ENCODE measurements at regions not wholly inside any gene's neighbourhood (a gene's known extent, or its start where the extent isn't known, plus 50 kb on each side); places are given as distances from the start of the nearest gene placed in this dataset.
A peak's percentile ranks its signal among the peaks of the same experiment; 100 is the strongest.

GRCh38 chr5:142206801-142207200 is 98.2 kb downstream of the NDFIP1 start:
- H3K23me2 ChIP-seq (ENCODE audit: low read depth, low read length): no peaks in the 10 kb centered on the region
- CTCF ChIA-PET (ENCODE audit: partially characterized antibody): interaction anchor here (0.8 to 1.3 kb wide), 3 partner anchors 10 to 17 kb away, joined by 3 to 6 read pairs (median 4); no protein-coding TSS in a partner anchor
- H3K14ac ChIP-seq (ENCODE audit: insufficient read length): no peak overlapping the region
- POLR2A ChIA-PET (ENCODE audit: partially characterized antibody): interaction anchor here (0.8 to 1.0 kb wide), 3 partner anchors 10 to 50 kb away, joined by 3 read pairs; no protein-coding TSS in a partner anchor
- DNase-seq (ENCODE audit: low read depth in 1 of 2, low spot score in 2 of 2) (no peak), FAIRE-seq (no peak)
- peak overlapping the region; percentile 77; the same call in 1 of the 2 replicates for H2AK5ac ChIP-seq (ENCODE audit: low read depth, low read length)
- peak overlapping the region; percentile 77; the same call in 1 of the 2 replicates for H2BK12ac ChIP-seq (ENCODE audit: low read depth, low read length)
- H3K9me3 ChIP-seq (ENCODE audit: insufficient read depth in 2 of 2, low read depth in 1 of 2, low read length in 1 of 2): no peaks in the 10 kb centered on the region
- H3K27me3 ChIP-seq (replicated peaks in 1 of 4; ENCODE audit: control insufficient read depth in 3 of 4, extremely low read depth in 1 of 4, insufficient read depth in 3 of 4, low read length in 3 of 4): no peaks in the 10 kb centered on the region; a peak in 1 of 7 replicates
- H3K56ac ChIP-seq (replicated peaks; ENCODE audit: insufficient read length, low read depth, low read length): no peak overlapping the region
- H3K4ac ChIP-seq (replicated peaks; ENCODE audit: insufficient read length, low read depth, low read length): no peak overlapping the region
- TF ChIP-seq, protein P1, sequence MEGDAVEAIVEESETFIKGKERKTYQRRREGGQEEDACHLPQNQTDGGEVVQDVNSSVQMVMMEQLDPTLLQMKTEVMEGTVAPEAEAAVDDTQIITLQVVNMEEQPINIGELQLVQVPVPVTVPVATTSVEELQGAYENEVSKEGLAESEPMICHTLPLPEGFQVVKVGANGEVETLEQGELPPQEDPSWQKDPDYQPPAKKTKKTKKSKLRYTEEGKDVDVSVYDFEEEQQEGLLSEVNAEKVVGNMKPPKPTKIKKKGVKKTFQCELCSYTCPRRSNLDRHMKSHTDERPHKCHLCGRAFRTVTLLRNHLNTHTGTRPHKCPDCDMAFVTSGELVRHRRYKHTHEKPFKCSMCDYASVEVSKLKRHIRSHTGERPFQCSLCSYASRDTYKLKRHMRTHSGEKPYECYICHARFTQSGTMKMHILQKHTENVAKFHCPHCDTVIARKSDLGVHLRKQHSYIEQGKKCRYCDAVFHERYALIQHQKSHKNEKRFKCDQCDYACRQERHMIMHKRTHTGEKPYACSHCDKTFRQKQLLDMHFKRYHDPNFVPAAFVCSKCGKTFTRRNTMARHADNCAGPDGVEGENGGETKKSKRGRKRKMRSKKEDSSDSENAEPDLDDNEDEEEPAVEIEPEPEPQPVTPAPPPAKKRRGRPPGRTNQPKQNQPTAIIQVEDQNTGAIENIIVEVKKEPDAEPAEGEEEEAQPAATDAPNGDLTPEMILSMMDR (IDR thresholded peaks at IDR 0.05; ENCODE audit: control extremely low read depth in 1 of 3, insufficient read depth in 1 of 3, low read depth in 1 of 3, low read length in 3 of 3): peak in 2 of 3 experiments; percentile 18 to 27; a peak in 2 of 4 replicates
- peak; percentile 28 to 45; a peak in 3 of 4 replicates for TF ChIP-seq RAD21 (IDR thresholded peaks at IDR 0.05 in 1 of 2, conservative IDR thresholded peaks at IDR 0.05 in 1 of 2; ENCODE audit: low read depth in 2 of 2, low read length in 2 of 2)
- no peak for TF ChIP-seq EP300 (IDR thresholded peaks at IDR 0.05; ENCODE audit: borderline replicate concordance in 1 of 2, low read depth in 2 of 2, low read length in 2 of 2)
- no peak overlapping the region for H4K5ac ChIP-seq (ENCODE audit: insufficient read length, low read depth, low read length)
- no peak overlapping the region for H4K8ac ChIP-seq (ENCODE audit: extremely low read depth, insufficient read depth, low read length)
- no peak overlapping the region for H2BK15ac ChIP-seq (ENCODE audit: low read length)
- no peaks in the 10 kb centered on the region for H3K79me1 ChIP-seq (ENCODE audit: low read depth, low read length)
- peaks cover 0 to 9% (median 3%) of the 10 kb centered on the region in 4 experiments for H3K4me1 ChIP-seq (replicated peaks in 1 of 4; ENCODE audit: control insufficient read depth in 3 of 4, insufficient read depth in 4 of 4, low read length in 3 of 4)
- no peak overlapping the region for H2BK5ac ChIP-seq (ENCODE audit: low read depth, low read length)
- no peak overlapping the region for H3K4me3 ChIP-seq (ENCODE audit: extremely low read depth in 1 of 4, insufficient read depth in 2 of 4, low read depth in 3 of 4, low read length in 4 of 4)
- no peaks in the 10 kb centered on the region for H4K20me1 ChIP-seq (replicated peaks in 1 of 2; ENCODE audit: control insufficient read depth in 1 of 2, insufficient read depth in 2 of 2, low read length in 2 of 2)
- peak overlapping the region; percentile 34 for H4K91ac ChIP-seq (replicated peaks; ENCODE audit: insufficient read length, low read length)
- H3K27ac ChIP-seq (ENCODE audit: low read depth, low read length): no peak overlapping the region
- H2BK20ac ChIP-seq (ENCODE audit: low read length): peak overlapping the region; percentile 51; the same call in 1 of the 2 replicates
- 83% methylated on average over 2 of the region's 2 CpGs; no CpG with 5 or more reads in 1 of the 2 experiments for WGBS, 2 experiments (ENCODE audit: extremely low coverage in 1 of 2, insufficient coverage in 1 of 2, insufficient read length in 1 of 2, insufficient replicate concordance in 2 of 2, low coverage in 1 of 2, low lambda C conversion rate in 2 of 2, missing lambda C conversion rate in 1 of 2)
- no peak overlapping the region for H3K4me2 ChIP-seq (ENCODE audit: insufficient read depth in 1 of 2, low read depth in 2 of 2, low read length in 2 of 2)
- H3K79me2 ChIP-seq (ENCODE audit: control insufficient read depth in 1 of 2, insufficient read depth in 2 of 2, low read length in 2 of 2): no peaks in the 10 kb centered on the region
- H2AFZ ChIP-seq (ENCODE audit: low read length): no peak overlapping the region
- H2BK120ac ChIP-seq (replicated peaks; ENCODE audit: low read depth, low read length): no peak overlapping the region
- H3K18ac ChIP-seq (ENCODE audit: extremely low read depth, low read length): no peak overlapping the region; the same call in 1 of the 2 replicates
- H3K36me3 ChIP-seq (ENCODE audit: control insufficient read depth in 2 of 4, insufficient read depth in 4 of 4, low read length in 3 of 4): no peaks in the 10 kb centered on the region
- H3K23ac ChIP-seq (ENCODE audit: insufficient read length): no peak overlapping the region
- H3K9ac ChIP-seq (replicated peaks in 1 of 4; ENCODE audit: extremely low read depth in 1 of 4, low read depth in 3 of 4, low read length in 3 of 4): no peak overlapping the region
